ENCODE measurements at regions not wholly inside any gene's neighbourhood (a gene's known extent, or its start where the extent isn't known, plus 50 kb on each side); places are given as distances from the start of the nearest gene placed in this dataset.

DNA sequence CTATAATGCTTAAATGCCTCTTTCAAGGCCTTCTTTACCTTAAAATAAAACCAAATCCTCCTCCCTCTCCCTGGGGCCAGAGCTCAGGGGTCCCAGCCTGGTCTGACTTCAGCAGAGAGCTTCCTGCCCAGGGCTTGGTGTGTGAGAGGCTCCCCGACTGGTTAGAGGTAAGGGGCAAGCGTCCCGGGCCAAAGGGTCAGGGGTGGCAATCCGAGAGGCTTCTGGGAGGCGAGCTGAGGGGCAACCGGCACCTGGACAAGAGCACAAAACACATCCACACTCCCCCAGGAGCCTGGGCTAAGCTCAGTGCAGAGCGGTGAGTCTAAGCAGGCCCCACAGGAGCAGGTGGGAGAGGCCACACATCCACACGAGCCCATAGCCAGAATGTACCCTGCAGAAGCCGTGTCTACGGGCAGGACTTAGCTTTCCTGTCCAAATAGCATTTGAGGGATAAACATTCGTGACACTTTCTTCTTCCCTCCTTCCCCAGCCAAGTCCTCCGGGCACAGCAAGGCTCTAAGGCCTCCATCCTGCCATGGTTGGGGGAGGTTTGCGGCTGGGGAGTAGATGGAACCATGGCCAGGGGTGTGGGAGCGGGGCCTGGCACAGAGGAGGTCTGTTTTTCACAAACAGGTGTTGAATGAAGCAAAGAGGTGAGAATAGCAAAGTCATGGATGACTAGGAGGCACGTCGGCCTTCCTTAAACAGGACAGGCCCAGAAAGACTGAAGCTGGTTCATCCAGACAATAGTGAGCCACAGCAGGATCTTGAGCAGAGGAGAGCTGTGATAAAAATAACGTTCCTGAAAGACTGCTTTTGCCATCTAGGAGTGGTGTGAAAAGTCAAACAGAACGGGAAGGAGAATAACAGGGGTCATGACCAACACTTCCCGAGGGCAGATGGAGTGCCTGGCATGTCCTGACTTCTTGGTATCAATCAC lies 98.7 kb upstream of the IQSEC1 start:
- no peak for FAIRE-seq

DNA sequence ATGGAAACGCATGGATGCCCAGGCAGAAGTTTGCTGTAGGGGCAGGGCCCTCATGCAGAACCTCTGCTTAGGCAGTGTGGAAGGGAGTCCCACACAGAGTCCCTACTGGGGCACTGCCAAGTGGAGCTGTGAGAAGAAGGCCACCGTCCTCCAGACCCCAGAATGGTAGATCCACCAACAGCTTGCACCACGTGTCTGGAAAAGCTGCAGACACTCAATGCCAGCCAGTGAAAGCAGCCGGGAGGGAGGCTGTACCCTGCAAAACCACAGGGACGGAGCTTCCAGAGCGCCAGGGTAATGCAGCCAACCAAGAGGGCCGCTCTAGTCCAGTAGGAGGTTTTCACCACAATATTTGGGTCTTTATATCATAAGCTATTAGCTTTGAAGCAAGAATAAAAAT lies 97.1 kb upstream of the IQSEC1 start:
- H3K4me3 ChIP-seq (ENCODE audit: low read depth, low read length) = no peak overlapping the region
- FAIRE-seq (no peak), DNase-seq (ENCODE audit: low read depth) (no peak)
- H3K36me3 ChIP-seq (ENCODE audit: control insufficient read depth, insufficient read depth, low read length) = no peaks in the 10 kb centered on the region
- no peaks in the 10 kb centered on the region for H3K27me3 ChIP-seq (ENCODE audit: control insufficient read depth, insufficient read depth, low read length)
- TF ChIP-seq, protein P1, sequence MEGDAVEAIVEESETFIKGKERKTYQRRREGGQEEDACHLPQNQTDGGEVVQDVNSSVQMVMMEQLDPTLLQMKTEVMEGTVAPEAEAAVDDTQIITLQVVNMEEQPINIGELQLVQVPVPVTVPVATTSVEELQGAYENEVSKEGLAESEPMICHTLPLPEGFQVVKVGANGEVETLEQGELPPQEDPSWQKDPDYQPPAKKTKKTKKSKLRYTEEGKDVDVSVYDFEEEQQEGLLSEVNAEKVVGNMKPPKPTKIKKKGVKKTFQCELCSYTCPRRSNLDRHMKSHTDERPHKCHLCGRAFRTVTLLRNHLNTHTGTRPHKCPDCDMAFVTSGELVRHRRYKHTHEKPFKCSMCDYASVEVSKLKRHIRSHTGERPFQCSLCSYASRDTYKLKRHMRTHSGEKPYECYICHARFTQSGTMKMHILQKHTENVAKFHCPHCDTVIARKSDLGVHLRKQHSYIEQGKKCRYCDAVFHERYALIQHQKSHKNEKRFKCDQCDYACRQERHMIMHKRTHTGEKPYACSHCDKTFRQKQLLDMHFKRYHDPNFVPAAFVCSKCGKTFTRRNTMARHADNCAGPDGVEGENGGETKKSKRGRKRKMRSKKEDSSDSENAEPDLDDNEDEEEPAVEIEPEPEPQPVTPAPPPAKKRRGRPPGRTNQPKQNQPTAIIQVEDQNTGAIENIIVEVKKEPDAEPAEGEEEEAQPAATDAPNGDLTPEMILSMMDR (IDR thresholded peaks at IDR 0.05; ENCODE audit: insufficient read depth, low read length, severe bottlenecking) = no peak

More for the DNA sequence above, 98.7 kb upstream of the IQSEC1 start:
- DNase-seq (ENCODE audit: low read depth) = no peak
- H3K27me3 ChIP-seq (ENCODE audit: control insufficient read depth, insufficient read depth, low read length) = no peaks in the 10 kb centered on the region
- TF ChIP-seq, protein P1 (IDR thresholded peaks at IDR 0.05; ENCODE audit: insufficient read depth, low read length, severe bottlenecking) = no peak
- H3K36me3 ChIP-seq (ENCODE audit: control insufficient read depth, insufficient read depth, low read length) = no peaks in the 10 kb centered on the region
- H3K4me3 ChIP-seq (ENCODE audit: low read depth, low read length) = no peak overlapping the region

DNA sequence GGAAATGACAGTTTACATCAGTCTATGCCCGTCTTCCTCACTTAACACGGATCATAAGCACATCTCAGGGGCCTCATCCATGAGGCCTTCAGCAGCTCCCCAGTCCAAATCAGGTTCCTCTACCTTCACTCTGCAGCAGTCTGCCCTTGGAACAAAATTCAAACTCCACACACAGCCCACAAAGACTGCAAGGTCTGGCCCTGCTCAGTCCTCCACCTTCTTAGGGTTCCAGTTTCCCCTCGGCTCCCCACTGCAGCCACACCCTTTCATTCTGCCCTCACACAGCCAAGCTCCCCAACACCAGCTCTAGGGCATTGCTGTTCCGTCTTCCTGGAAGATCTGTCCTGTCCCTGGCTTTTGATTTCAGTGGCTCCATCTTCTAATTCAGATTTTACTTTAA lies 95.2 kb upstream of the IQSEC1 start:
- DNase-seq (ENCODE audit: low read depth) (no peak), FAIRE-seq (no peak)
- Histone ChIP-seq H3K36me3 (ENCODE audit: control insufficient read depth, insufficient read depth, low read length) (no peaks in the 10 kb centered on the region), H3K4me3 (ENCODE audit: low read depth, low read length) (no peak overlapping the region), H3K27me3 (ENCODE audit: control insufficient read depth, insufficient read depth, low read length) (no peaks in the 10 kb centered on the region)
- TF ChIP-seq, protein P1 (IDR thresholded peaks at IDR 0.05; ENCODE audit: insufficient read depth, low read length, severe bottlenecking) = no peak

DNA sequence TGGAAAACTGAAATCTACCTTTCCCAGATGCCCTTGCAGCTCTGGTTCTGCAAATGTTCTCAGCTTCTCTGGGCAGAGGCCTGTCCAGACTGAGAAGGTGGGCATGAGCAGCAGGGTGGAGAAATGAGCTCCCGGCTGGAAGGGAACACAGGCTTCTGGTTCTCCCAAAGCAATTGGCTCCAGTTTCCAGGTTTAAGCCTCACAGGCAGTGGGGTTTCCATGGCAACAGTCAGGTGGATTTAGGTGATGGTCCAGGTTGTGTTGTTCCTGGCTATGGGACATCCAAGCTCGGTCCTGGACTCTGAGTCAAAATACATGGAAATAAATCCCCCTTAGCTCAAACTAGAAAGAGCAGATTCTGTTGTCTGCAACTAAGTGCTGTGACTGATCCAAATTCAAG lies 94.6 kb upstream of the IQSEC1 start:
- Histone ChIP-seq H3K36me3 (ENCODE audit: control insufficient read depth, insufficient read depth, low read length) (no peaks in the 10 kb centered on the region), H3K4me3 (ENCODE audit: low read depth, low read length) (no peak overlapping the region), H3K27me3 (ENCODE audit: control insufficient read depth, insufficient read depth, low read length) (no peaks in the 10 kb centered on the region)
- TF ChIP-seq, protein P1 (IDR thresholded peaks at IDR 0.05; ENCODE audit: insufficient read depth, low read length, severe bottlenecking) = no peak
- DNase-seq (ENCODE audit: low read depth) = no peak
- FAIRE-seq = no peak

DNA sequence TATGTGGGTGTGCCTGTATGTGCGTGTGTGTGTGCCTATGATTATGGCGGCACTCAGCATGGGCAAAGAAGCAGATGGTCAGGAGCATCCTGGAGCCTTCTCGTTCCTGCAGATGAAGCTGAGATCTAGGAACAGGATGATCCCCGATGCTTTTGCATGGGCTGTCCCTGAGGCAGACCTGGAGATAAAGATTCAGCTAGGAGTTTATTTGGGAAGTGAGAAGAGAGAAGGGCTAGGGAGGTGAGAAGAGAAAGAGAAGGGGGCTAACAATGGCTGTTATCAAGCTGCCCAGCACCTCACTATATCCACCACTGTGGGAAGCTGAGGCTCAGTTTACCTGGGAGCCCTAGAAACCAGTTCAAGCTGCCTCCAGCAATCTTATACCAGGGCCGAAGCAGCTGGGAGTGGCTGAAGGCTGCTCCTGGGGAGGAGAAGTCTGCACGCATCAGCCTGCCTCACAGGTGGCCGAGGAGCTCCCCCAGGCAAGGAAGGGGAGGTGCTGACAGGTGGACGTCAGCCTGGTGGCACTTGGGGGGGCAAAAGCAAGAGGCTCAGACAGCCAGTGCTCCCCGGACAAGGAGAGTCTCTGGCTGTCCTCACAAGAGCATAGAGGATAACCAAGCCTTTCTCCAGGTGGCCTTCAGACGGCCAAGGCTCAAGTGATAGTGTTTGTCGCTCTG lies 94.0 kb upstream of the IQSEC1 start:
- no peaks in the 10 kb centered on the region for H3K36me3 ChIP-seq (ENCODE audit: control insufficient read depth, insufficient read depth, low read length)
- DNase-seq (ENCODE audit: low read depth) = no peak
- no peaks in the 10 kb centered on the region for H3K27me3 ChIP-seq (ENCODE audit: control insufficient read depth, insufficient read depth, low read length)
- TF ChIP-seq, protein P1 (IDR thresholded peaks at IDR 0.05; ENCODE audit: insufficient read depth, low read length, severe bottlenecking) = no peak
- FAIRE-seq = no peak
- H3K4me3 ChIP-seq (ENCODE audit: low read depth, low read length) = no peak overlapping the region
